ENCODE measurements at regions not wholly inside any gene's neighbourhood (a gene's known extent, or its start where the extent isn't known, plus 50 kb on each side); places are given as distances from the start of the nearest gene placed in this dataset.

DNA sequence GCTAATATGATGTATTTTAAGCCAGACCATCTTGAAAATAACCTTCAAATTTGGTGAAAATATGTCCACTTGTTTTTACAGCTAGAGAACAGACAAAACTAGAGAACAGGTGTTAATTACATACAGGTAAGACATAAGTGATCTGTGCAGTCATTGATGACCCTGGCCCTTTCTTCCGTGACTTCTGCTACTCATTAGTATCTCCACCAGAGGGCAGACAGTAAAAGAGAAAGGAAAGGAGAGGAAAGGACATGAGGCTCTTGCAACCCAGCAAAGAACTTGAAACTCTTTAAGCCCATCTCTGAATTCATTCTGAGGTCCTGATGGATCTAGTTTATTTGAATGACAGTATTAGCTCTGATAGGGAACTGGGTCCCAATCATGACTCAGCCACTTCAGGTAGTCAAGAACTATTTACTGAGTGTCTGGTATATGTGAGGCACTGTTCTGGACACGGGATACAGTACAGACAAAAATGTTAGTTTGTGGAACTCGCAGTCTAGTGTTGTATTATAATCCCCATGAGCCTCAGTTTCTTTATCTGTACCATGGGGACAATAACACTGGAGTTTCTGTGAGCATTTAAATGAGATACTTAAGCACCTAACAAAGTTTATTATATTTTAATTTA, 121.0 kb upstream of the TEX13D start:
- Histone ChIP-seq H3K27me3 (ENCODE audit: insufficient read depth, low read length, poor library complexity) (no peaks in the 10 kb centered on the region), H3K4me3 (ENCODE audit: low read depth in 1 of 2, low read length in 2 of 2) (no peak overlapping the region), H3K4me1 (ENCODE audit: insufficient read depth, low read length) (peaks cover 93% of the 10 kb centered on the region), H3K27ac (ENCODE audit: low read length) (peak overlapping the region; percentile 76), H2AFZ (ENCODE audit: low read depth, low read length) (no peak overlapping the region), H4K20me1 (ENCODE audit: insufficient read depth, low read length) (no peaks in the 10 kb centered on the region), H3K9me3 (ENCODE audit: insufficient read depth, low read length, severe bottlenecking) (no peaks in the 10 kb centered on the region), H3K79me2 (ENCODE audit: insufficient read depth, low read length) (no peaks in the 10 kb centered on the region), H3K9ac (ENCODE audit: low read depth, low read length) (no peak overlapping the region; the same call in 1 of the 2 replicates), H3K4me2 (ENCODE audit: insufficient read depth, low read length) (peak overlapping the region; percentile 24; the same call in 1 of the 2 replicates), H3K36me3 (ENCODE audit: insufficient read depth, low read length) (no peaks in the 10 kb centered on the region)
- ATAC-seq (ENCODE audit: insufficient read depth, low read depth) (peak; percentile 36), DNase-seq (peak; percentile 33)
- peak; percentile 78 for TF ChIP-seq CTCF (IDR thresholded peaks at IDR 0.05; ENCODE audit: borderline replicate concordance, extremely low read depth, low read length, poor library complexity, severe bottlenecking)
- no peak for TF ChIP-seq EZH2 (IDR thresholded peaks at IDR 0.05; ENCODE audit: borderline replicate concordance, low read depth, low read length, severe bottlenecking)

DNA sequence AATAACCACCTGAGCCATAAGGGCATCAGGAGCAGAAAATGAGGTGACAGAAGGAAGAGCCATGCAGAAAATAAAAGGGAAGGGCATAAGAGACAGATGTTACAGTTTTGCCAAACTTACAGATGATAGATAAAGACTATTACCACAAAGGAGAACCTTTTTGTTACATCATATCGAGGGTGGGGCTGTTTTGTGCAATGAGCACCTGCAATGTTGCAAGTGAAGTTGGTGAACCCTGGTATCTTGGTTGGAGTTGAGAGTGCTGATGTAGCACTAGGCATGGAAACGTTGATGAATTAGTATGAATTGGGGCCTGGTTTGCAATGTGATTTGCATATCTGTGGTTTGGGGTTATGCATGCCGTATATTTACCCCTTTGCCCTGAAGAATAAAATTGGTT, 119.8 kb upstream of the TEX13D start:
- TF ChIP-seq CTCF (IDR thresholded peaks at IDR 0.05; ENCODE audit: borderline replicate concordance, extremely low read depth, low read length, poor library complexity, severe bottlenecking) = no peak
- no peak for TF ChIP-seq EZH2 (IDR thresholded peaks at IDR 0.05; ENCODE audit: borderline replicate concordance, low read depth, low read length, severe bottlenecking)
- Histone ChIP-seq H3K27ac (ENCODE audit: low read length) (peak overlapping the region; percentile 50), H3K9ac (ENCODE audit: low read depth, low read length) (0 out of 2 replicates have a peak overlapping the region, but pooled peaks have one; percentile 2), H3K4me1 (ENCODE audit: insufficient read depth, low read length) (peaks cover 99% of the 10 kb centered on the region), H3K36me3 (ENCODE audit: insufficient read depth, low read length) (no peaks in the 10 kb centered on the region), H3K79me2 (ENCODE audit: insufficient read depth, low read length) (no peaks in the 10 kb centered on the region), H3K9me3 (ENCODE audit: insufficient read depth, low read length, severe bottlenecking) (no peaks in the 10 kb centered on the region), H3K4me2 (ENCODE audit: insufficient read depth, low read length) (peak overlapping the region; percentile 13; the same call in 1 of the 2 replicates), H3K4me3 (ENCODE audit: low read depth in 1 of 2, low read length in 2 of 2) (no peak overlapping the region), H2AFZ (ENCODE audit: low read depth, low read length) (no peak overlapping the region), H3K27me3 (ENCODE audit: insufficient read depth, low read length, poor library complexity) (no peaks in the 10 kb centered on the region), H4K20me1 (ENCODE audit: insufficient read depth, low read length) (no peaks in the 10 kb centered on the region)
- peak; percentile 73 for DNase-seq
- ATAC-seq (ENCODE audit: insufficient read depth, low read depth) = peak; percentile 55

DNA sequence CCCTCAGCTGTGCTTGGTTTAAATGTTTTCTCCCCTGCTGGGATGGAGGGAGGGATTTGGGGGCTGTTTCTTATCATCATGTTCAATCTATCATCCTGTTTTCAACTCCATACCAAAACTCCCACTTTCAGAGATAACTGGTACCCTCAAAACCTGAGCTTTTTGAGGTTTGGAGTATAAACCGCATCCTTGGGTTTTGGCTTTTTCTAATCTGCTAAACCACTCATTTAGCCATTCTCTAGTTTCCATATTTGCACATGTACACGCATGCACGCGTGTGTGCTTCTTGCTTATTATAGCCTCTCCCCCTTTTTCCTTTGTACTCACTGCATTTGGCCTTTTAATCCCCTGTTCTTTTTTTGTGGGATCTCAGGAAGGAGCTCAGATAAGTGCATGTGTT, 116.7 kb upstream of the TEX13D start:
- H2AFZ ChIP-seq (ENCODE audit: low read depth, low read length) = no peak overlapping the region
- H3K27me3 ChIP-seq (ENCODE audit: insufficient read depth, low read length, poor library complexity) = no peaks in the 10 kb centered on the region
- no peaks in the 10 kb centered on the region for H3K36me3 ChIP-seq (ENCODE audit: insufficient read depth, low read length)
- H4K20me1 ChIP-seq (ENCODE audit: insufficient read depth, low read length) = no peaks in the 10 kb centered on the region
- H3K9ac ChIP-seq (ENCODE audit: low read depth, low read length) = peak overlapping the region; percentile 71
- peak overlapping the region; percentile 45 for H3K4me2 ChIP-seq (ENCODE audit: insufficient read depth, low read length)
- DNase-seq (peak; percentile 28), ATAC-seq (ENCODE audit: insufficient read depth, low read depth) (no peak)
- H3K4me1 ChIP-seq (ENCODE audit: insufficient read depth, low read length) = peaks cover 99% of the 10 kb centered on the region
- H3K27ac ChIP-seq (ENCODE audit: low read length) = peak overlapping the region; percentile 99
- no peak for TF ChIP-seq CTCF (IDR thresholded peaks at IDR 0.05; ENCODE audit: borderline replicate concordance, extremely low read depth, low read length, poor library complexity, severe bottlenecking)
- TF ChIP-seq EZH2 (IDR thresholded peaks at IDR 0.05; ENCODE audit: borderline replicate concordance, low read depth, low read length, severe bottlenecking) = no peak
- no peaks in the 10 kb centered on the region for H3K79me2 ChIP-seq (ENCODE audit: insufficient read depth, low read length)
- H3K9me3 ChIP-seq (ENCODE audit: insufficient read depth, low read length, severe bottlenecking) = no peaks in the 10 kb centered on the region
- no peak overlapping the region for H3K4me3 ChIP-seq (ENCODE audit: low read depth in 1 of 2, low read length in 2 of 2)
